GM12891 (cell line): ENCODE measurements at regions not wholly inside any gene's neighbourhood (a gene's known extent, or its start where the extent isn't known, plus 50 kb on each side); places are given as distances from the start of the nearest gene placed in this dataset.

Experiments used
- POLR2A ChIP-seq: IDR thresholded peaks from 2 replicates; pipeline ENCODE4 v1.6.1; 2011; ENCODE audit warnings: low read depth, low read length, control low read depth
- POLR2AphosphoS5 ChIP-seq: IDR thresholded peaks from 2 replicates; pipeline ENCODE4 v1.6.1; 2011; ENCODE audit warnings: low read depth, low read length, control low read depth
- POU2F2 ChIP-seq: IDR thresholded peaks from 2 replicates; pipeline ENCODE4 v1.6.1; 2011; ENCODE audit warnings: low read depth, mild to moderate bottlenecking, control low read depth, low read length, moderate library complexity
- TAF1 ChIP-seq: IDR thresholded peaks from 2 replicates; pipeline ENCODE4 v1.6.1; 2011; ENCODE audit warnings: low read depth, low read length, control low read depth

DNA sequence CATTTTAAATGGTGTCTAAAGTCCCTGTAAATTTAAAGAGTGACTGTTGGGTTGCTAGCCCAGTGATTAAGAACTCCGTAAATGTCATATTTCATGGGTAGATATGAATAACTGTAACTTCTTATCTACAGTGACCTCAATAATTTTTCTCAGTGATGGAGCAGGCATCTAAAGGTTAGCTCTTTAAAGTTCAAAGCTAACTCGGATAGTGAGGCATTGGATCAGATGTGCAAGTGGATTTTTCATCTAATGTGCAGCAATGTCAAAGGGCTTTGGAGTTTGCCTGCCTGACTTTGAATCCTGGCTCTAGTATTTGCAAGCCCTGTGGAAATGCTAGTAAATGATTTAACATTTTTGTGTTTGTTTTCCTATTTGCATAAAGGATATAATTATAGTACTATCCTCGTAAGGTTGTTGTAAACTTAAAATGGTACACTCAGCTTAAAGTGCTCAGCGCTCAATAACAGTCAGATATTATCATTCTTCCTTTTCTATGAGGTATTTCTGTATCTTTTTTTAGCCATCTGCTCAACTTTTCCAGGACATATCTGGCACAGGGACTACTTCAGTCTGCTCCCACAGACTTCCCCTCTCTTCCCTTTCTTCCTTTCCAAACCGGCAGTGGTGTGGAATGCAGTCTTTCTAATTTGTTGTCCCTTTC is 163.7 kb upstream of the ELL2 start:
- TF ChIP-seq POLR2AphosphoS5 (no peak), POLR2A (no peak), TAF1 (no peak), POU2F2 (no peak)
